ENCODE measurements at regions not wholly inside any gene's neighbourhood (a gene's known extent, or its start where the extent isn't known, plus 50 kb on each side); places are given as distances from the start of the nearest gene placed in this dataset.

DNA sequence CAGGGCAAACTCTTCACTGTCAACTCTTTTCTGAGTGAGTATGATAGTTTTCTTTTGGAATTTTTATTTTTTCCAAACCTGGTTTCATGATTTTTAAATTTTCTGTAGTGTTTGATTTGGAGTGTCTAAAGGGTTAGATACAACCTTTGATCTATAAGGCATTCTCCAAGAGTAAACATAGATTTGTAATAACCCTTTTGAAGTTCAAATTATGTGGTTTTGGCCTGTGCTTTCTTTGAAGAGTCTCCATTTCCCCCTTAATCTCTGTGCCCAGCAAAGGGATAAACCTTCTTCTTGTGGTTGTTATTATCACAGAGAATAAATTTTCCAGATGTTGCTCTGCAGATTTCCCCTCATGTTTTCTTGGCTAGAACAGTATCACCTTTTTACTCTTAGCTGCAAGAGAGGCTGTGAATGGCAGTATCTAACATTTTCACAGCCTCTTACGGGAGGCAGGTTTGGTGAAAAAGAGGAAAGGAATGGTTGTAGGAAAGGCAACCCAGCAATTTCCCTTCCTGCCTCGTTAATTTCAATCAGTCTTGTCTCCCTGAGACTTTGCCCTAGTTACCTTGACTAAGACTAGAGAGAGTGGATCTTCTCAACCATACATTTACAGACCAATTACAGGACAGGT, 83.3 kb upstream of the AKIRIN2 start:
- no peak overlapping the region for H3K4me3 Mint-ChIP-seq
- no peaks in the 10 kb centered on the region for H3K36me3 Mint-ChIP-seq (ENCODE audit: low read depth)
- H3K4me1 Mint-ChIP-seq: no peaks in the 10 kb centered on the region
- ATAC-seq (replicated peaks): no peak
- no peaks in the 10 kb centered on the region for H3K27me3 Mint-ChIP-seq
- no peak overlapping the region for H3K27ac Mint-ChIP-seq
- H3K9me3 Mint-ChIP-seq: no peaks in the 10 kb centered on the region

- no peak overlapping the region for H3K27ac Mint-ChIP-seq
- no peaks in the 10 kb centered on the region for H3K36me3 Mint-ChIP-seq (ENCODE audit: low read depth)
- no peaks in the 10 kb centered on the region for H3K9me3 Mint-ChIP-seq
- no peak for ATAC-seq (replicated peaks)
- H3K4me3 Mint-ChIP-seq: no peak overlapping the region
- no peaks in the 10 kb centered on the region for H3K27me3 Mint-ChIP-seq
- no peaks in the 10 kb centered on the region for H3K4me1 Mint-ChIP-seq
Observed at GRCh38 chr6:87784690-87785089, 82.7 kb upstream of the AKIRIN2 start.

DNA sequence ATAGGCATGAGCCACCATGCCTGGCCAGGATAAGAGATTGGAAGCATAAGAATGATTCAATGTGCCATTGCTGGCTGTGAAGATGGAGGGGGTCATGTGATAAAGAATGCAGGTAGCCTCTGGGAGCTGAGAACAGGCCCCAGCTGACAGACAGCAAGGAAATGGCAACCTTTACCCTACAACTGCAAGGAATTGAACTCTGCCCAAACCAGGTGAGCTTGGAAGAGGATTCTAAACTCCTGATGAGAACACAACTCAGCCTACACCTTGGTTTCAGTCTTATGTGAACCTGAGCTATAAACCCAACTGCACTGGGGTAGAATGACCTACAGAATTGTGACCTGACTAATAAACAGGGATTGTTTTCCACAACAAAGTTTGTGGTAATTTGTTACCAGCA, 82.0 kb upstream of the AKIRIN2 start:
- Mint-ChIP-seq H3K27ac (no peak overlapping the region), H3K9me3 (no peaks in the 10 kb centered on the region), H3K4me3 (no peak overlapping the region), H3K4me1 (no peaks in the 10 kb centered on the region), H3K36me3 (ENCODE audit: low read depth) (no peaks in the 10 kb centered on the region), H3K27me3 (no peaks in the 10 kb centered on the region)
- no peak for ATAC-seq (replicated peaks)

- no peaks in the 10 kb centered on the region for H3K36me3 Mint-ChIP-seq (ENCODE audit: low read depth)
- H3K27ac Mint-ChIP-seq: no peak overlapping the region
- no peak overlapping the region for H3K4me3 Mint-ChIP-seq
- no peaks in the 10 kb centered on the region for H3K9me3 Mint-ChIP-seq
- H3K4me1 Mint-ChIP-seq: no peaks in the 10 kb centered on the region
- no peaks in the 10 kb centered on the region for H3K27me3 Mint-ChIP-seq
- no peak for ATAC-seq (replicated peaks)
Observed at GRCh38 chr6:87779542-87779941, 77.5 kb upstream of the AKIRIN2 start.

DNA sequence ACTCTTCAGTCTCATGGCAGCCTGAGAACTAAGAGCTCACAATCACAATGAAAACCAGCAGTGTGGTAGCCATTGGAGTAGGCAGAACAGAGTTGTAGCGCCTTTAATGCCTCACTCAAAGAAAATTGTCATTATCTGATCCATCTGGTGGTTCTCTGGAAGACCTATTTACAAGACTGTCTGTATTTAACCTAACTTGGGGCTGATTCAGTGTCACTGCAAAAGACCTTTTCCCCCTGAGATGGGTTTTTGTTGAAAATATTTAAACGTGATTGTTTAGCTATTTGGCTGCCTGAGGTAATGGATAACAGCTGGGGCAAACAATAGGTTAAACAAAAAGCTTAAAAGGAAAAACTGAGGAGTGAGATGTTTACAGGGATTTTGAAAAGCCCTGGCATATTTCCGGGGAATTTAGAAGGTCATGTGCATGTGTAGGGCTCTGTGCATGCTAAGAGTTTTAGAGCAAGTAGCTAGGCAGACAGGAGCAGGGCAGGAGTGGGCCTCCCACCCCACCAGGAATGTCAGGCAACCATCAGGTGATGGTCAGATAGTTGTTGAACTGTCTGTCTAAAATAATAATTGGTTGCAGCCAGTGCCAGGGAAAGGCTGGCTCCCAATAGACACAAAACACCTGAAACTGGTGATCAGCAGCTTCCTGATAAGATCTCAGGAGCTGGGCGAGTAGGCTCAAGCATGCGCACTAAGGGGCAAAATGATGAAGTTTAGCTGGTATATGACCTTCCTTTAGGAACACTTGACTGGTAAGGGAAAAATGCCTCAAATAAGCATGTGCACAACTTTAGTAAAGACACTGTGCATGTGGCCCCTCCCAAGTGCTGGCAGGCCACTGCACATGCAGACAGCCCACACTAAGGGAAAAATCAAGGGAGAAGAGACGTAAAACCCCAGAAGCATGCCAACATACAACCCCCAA, 70.8 kb upstream of the AKIRIN2 start:
- H3K27ac Mint-ChIP-seq: no peak overlapping the region
- no peak for ATAC-seq (replicated peaks)
- no peaks in the 10 kb centered on the region for H3K36me3 Mint-ChIP-seq (ENCODE audit: low read depth)
- H3K27me3 Mint-ChIP-seq: no peaks in the 10 kb centered on the region
- no peak overlapping the region for H3K4me3 Mint-ChIP-seq
- H3K4me1 Mint-ChIP-seq: no peaks in the 10 kb centered on the region
- H3K9me3 Mint-ChIP-seq: no peaks in the 10 kb centered on the region

DNA sequence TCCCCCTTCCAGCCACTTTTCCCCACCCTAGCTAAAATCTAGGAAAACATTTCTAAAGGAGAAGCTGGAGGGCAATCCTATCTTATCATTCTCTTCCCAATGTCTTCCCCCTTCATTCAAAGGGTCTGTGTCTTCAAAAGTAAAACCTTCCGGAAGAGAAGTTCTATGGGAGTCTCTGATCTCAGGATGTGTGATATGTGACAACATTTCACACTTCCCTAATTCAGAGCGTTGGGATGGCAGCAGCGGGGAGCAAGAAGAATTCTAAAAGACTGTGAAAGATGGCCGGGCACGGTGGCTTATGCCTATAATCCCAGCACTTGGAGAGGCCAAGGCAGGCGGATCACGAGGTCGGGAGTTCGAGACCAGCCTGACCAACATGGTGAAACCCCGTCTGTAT, 65.4 kb upstream of the AKIRIN2 start:
- ATAC-seq (replicated peaks): no peak
- H3K36me3 Mint-ChIP-seq (ENCODE audit: low read depth): no peaks in the 10 kb centered on the region
- no peak overlapping the region for H3K4me3 Mint-ChIP-seq
- no peak overlapping the region for H3K27ac Mint-ChIP-seq
- H3K9me3 Mint-ChIP-seq: no peaks in the 10 kb centered on the region
- no peaks in the 10 kb centered on the region for H3K4me1 Mint-ChIP-seq
- no peaks in the 10 kb centered on the region for H3K27me3 Mint-ChIP-seq

- ATAC-seq (replicated peaks): no peak
Observed at GRCh38 chr6:87766211-87766610, 64.2 kb upstream of the AKIRIN2 start.

GRCh38 chr6:87763901-87764300, 61.9 kb upstream of the AKIRIN2 start:
- Mint-ChIP-seq H3K4me3 (no peak overlapping the region), H3K9me3 (no peaks in the 10 kb centered on the region), H3K36me3 (ENCODE audit: low read depth) (no peaks in the 10 kb centered on the region), H3K4me1 (no peaks in the 10 kb centered on the region), H3K27me3 (no peaks in the 10 kb centered on the region), H3K27ac (no peak overlapping the region)
- ATAC-seq (replicated peaks): no peak

More at GRCh38 chr6:87766211-87766610, 64.2 kb upstream of the AKIRIN2 start:
- no peaks in the 10 kb centered on the region for H3K36me3 Mint-ChIP-seq (ENCODE audit: low read depth)
- H3K4me1 Mint-ChIP-seq: no peaks in the 10 kb centered on the region
- H3K27ac Mint-ChIP-seq: no peak overlapping the region
- no peaks in the 10 kb centered on the region for H3K27me3 Mint-ChIP-seq
- no peaks in the 10 kb centered on the region for H3K9me3 Mint-ChIP-seq
- H3K4me3 Mint-ChIP-seq: no peak overlapping the region

DNA sequence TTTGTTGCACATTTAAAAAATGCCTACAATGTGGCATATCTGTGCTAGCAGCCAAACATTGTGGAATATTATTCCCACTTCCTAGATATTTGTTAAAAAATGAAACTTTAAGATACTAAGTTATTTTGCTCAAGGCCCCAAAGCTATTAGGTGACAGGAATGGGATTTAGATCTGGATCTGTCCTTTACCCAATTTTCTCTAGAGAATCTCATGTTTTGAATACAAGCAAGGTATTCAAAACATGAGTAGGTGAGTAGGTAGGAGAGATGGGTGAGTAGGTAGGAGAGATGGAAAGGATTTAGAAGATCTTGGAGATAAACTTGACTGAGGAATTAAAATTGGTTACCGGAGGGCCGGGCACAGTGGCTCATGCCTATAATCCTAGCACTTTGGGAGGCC, 61.2 kb upstream of the AKIRIN2 start:
- Mint-ChIP-seq H3K4me1 (no peaks in the 10 kb centered on the region), H3K27me3 (no peaks in the 10 kb centered on the region), H3K9me3 (no peaks in the 10 kb centered on the region), H3K27ac (no peak overlapping the region), H3K36me3 (ENCODE audit: low read depth) (no peaks in the 10 kb centered on the region), H3K4me3 (no peak overlapping the region)
- ATAC-seq (replicated peaks): no peak

DNA sequence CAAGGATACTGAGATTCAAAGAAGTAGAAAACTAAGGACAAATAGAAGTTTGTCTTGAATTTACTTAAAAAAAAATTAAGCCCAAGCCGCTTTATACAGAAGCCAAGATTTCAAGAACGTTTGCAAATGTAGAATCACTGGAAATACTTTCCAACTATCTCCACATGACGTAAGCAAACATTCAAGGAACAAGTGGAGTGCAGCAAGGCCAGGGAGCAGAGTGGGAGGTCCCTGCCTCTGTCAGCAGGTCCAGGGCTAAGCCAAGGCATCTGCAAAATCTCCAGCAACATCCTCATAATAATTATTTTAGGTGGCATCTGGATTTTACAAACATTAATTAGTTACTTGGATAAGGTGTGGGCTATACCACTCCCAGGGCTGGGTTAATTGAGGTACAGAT, 60.1 kb upstream of the AKIRIN2 start:
- Mint-ChIP-seq H3K27me3 (no peaks in the 10 kb centered on the region), H3K36me3 (ENCODE audit: low read depth) (no peaks in the 10 kb centered on the region), H3K4me1 (peaks cover 2% of the 10 kb centered on the region), H3K27ac (no peak overlapping the region), H3K9me3 (no peaks in the 10 kb centered on the region), H3K4me3 (no peak overlapping the region)
- no peak for ATAC-seq (replicated peaks)

GRCh38 chr6:87757792-87758191, 55.8 kb upstream of the AKIRIN2 start:
- no peak for ATAC-seq (replicated peaks)
- no peaks in the 10 kb centered on the region for H3K36me3 Mint-ChIP-seq (ENCODE audit: low read depth)
- peaks cover 13% of the 10 kb centered on the region for H3K4me1 Mint-ChIP-seq
- H3K27ac Mint-ChIP-seq: no peak overlapping the region
- no peak overlapping the region for H3K4me3 Mint-ChIP-seq
- no peaks in the 10 kb centered on the region for H3K27me3 Mint-ChIP-seq
- H3K9me3 Mint-ChIP-seq: no peaks in the 10 kb centered on the region

GRCh38 chr6:87756858-87757257, 54.8 kb upstream of the AKIRIN2 start:
- Mint-ChIP-seq H3K36me3 (ENCODE audit: low read depth) (no peaks in the 10 kb centered on the region), H3K4me1 (peaks cover 13% of the 10 kb centered on the region), H3K9me3 (no peaks in the 10 kb centered on the region), H3K27me3 (no peaks in the 10 kb centered on the region), H3K4me3 (peak overlapping the region; percentile 48), H3K27ac (peak overlapping the region; percentile 78)
- peak; percentile 97 for ATAC-seq (replicated peaks)

- Mint-ChIP-seq H3K36me3 (ENCODE audit: low read depth) (no peaks in the 10 kb centered on the region), H3K4me3 (no peak overlapping the region), H3K4me1 (peaks cover 13% of the 10 kb centered on the region), H3K27me3 (no peaks in the 10 kb centered on the region), H3K9me3 (no peaks in the 10 kb centered on the region), H3K27ac (no peak overlapping the region)
- ATAC-seq (replicated peaks): no peak
Observed at GRCh38 chr6:87755708-87756671, 54.0 kb upstream of the AKIRIN2 start.

GRCh38 chr6:87754828-87755227, 52.8 kb upstream of the AKIRIN2 start:
- H3K27me3 Mint-ChIP-seq: no peaks in the 10 kb centered on the region
- no peaks in the 10 kb centered on the region for H3K36me3 Mint-ChIP-seq (ENCODE audit: low read depth)
- H3K27ac Mint-ChIP-seq: no peak overlapping the region
- peaks cover 13% of the 10 kb centered on the region for H3K4me1 Mint-ChIP-seq
- H3K4me3 Mint-ChIP-seq: no peak overlapping the region
- H3K9me3 Mint-ChIP-seq: no peaks in the 10 kb centered on the region
- ATAC-seq (replicated peaks): no peak
